22Rv1 (cell line): ENCODE measurements at regions not wholly inside any gene's neighbourhood (a gene's known extent, or its start where the extent isn't known, plus 50 kb on each side); places are given as distances from the start of the nearest gene placed in this dataset.

Experiments used
- CTCF ChIP-seq: fragments of 450-650 bp; IDR thresholded peaks from 2 replicates; pipeline ENCODE4 v1.5.1; 2017; ENCODE audit warnings: mild to moderate bottlenecking
- ZFX ChIP-seq: fragments of 450-650 bp; IDR thresholded peaks from 2 replicates; pipeline ENCODE4 v1.6.1; 2017; ENCODE audit warnings: antibody characterized with exemption, borderline replicate concordance

GRCh38 chr1:87190402-87190801 lies 138.3 kb upstream of the LMO4 start:
- TF ChIP-seq CTCF (no peak), ZFX (no peak)
